ENCODE measurements at regions not wholly inside any gene's neighbourhood (a gene's known extent, or its start where the extent isn't known, plus 50 kb on each side); places are given as distances from the start of the nearest gene placed in this dataset.

- no peak for DNase-seq
These were observed 69.6 kb upstream of the GGTA1 start for GRCh38 chr9:121569266-121569648.

GRCh38 chr9:121572581-121572980, 72.9 kb upstream of the GGTA1 start:
- no peak for DNase-seq

GRCh38 chr9:121573717-121574485, 74.3 kb upstream of the GGTA1 start:
- DNase-seq: peak; percentile 11

GRCh38 chr9:121574774-121575519, 75.3 kb upstream of the GGTA1 start:
- peak; percentile 37 for DNase-seq

GRCh38 chr9:121576281-121577075, 75.0 kb upstream of the DAB2IP start:
- DNase-seq: peak; percentile 8

GRCh38 chr9:121577166-121577565, 74.3 kb upstream of the DAB2IP start:
- DNase-seq: no peak

- DNase-seq: no peak
These were observed 73.9 kb upstream of the DAB2IP start for GRCh38 chr9:121577572-121577971.

GRCh38 chr9:121581786-121582600, 69.4 kb upstream of the DAB2IP start:
- DNase-seq: no peak

GRCh38 chr9:121582641-121583040, 68.8 kb upstream of the DAB2IP start:
- no peak for DNase-seq

GRCh38 chr9:121584421-121584820, 67.0 kb upstream of the DAB2IP start:
- no peak for DNase-seq

- no peak for DNase-seq
These were observed 63.6 kb upstream of the DAB2IP start for GRCh38 chr9:121587863-121588262.

- DNase-seq: no peak
These were observed 61.4 kb upstream of the DAB2IP start for GRCh38 chr9:121589986-121590385.

GRCh38 chr9:121592265-121592664, 59.2 kb upstream of the DAB2IP start:
- no peak for DNase-seq

GRCh38 chr9:121593066-121593465, 58.4 kb upstream of the DAB2IP start:
- no peak for DNase-seq

GRCh38 chr9:121596515-121596914, 54.9 kb upstream of the DAB2IP start:
- no peak for DNase-seq

- DNase-seq: no peak
These were observed 53.7 kb upstream of the DAB2IP start for GRCh38 chr9:121597698-121598166.

- peak; percentile 68 for DNase-seq
These were observed 53.1 kb upstream of the DAB2IP start for GRCh38 chr9:121598167-121598964.

- peak; percentile 26 for DNase-seq
These were observed 52.2 kb upstream of the DAB2IP start for GRCh38 chr9:121598965-121599871.

GRCh38 chr9:121599872-121600585, 51.4 kb upstream of the DAB2IP start:
- no peak for DNase-seq

GRCh38 chr9:121601194-121601593, 50.2 kb upstream of the DAB2IP start:
- no peak for DNase-seq
